Neural progenitor cell (in vitro differentiated cells): ENCODE measurements at regions not wholly inside any gene's neighbourhood (a gene's known extent, or its start where the extent isn't known, plus 50 kb on each side); places are given as distances from the start of the nearest gene placed in this dataset.

Source experiments
- DNase-seq: peaks from one replicate; pipeline ENCODE4 v3.0.0-alpha.2; 2016; ENCODE audit warnings: low spot score
- H2AFZ ChIP-seq: fragments of 200-600 bp; sonication (generic); replicated peaks from 2 replicates; pipeline ENCODE4 v1.6.1; 2016; ENCODE audit warnings: antibody characterized with exemption
- H3F3A ChIP-seq: fragments of 200-600 bp; sonication (generic); 2 replicates; pipeline ENCODE4 v1.6.1; 2016; ENCODE audit warnings: antibody characterized with exemption, low read depth
- H3K27ac ChIP-seq: fragments of 200-600 bp; sonication (generic); 2 replicates; pipeline ENCODE4 v1.5.1; 2016; ENCODE audit warnings: mild to moderate bottlenecking
- H3K27me3 ChIP-seq: fragments of 200-600 bp; sonication (generic); 2 replicates; pipeline ENCODE4 v1.6.1; 2016; ENCODE audit warnings: mild to moderate bottlenecking, moderate library complexity
- H3K36me3 ChIP-seq: fragments of 200-600 bp; sonication (generic); 2 replicates; pipeline ENCODE4 v1.5.1; 2016
- H3K4me1 ChIP-seq: fragments of 200-600 bp; sonication (generic); 2 replicates; pipeline ENCODE4 v1.6.1; 2016; ENCODE audit warnings: mixed run types
- H3K4me2 ChIP-seq: fragments of 200-600 bp; sonication (generic); 2 replicates; pipeline ENCODE4 v1.6.1; 2016
- H3K4me3 ChIP-seq: fragments of 200-600 bp; sonication (generic); 2 replicates; pipeline ENCODE4 v1.5.1; 2016
- H3K79me2 ChIP-seq: fragments of 200-600 bp; sonication (generic); 2 replicates; pipeline ENCODE4 v1.6.1; 2016; ENCODE audit warnings: low read depth
- H3K9ac ChIP-seq: fragments of 200-600 bp; sonication (generic); 2 replicates; pipeline ENCODE4 v1.6.1; 2016
- H3K9me3 ChIP-seq: fragments of 200-600 bp; sonication (generic); 2 replicates; pipeline ENCODE4 v1.5.1; 2016; ENCODE audit warnings: low read depth
- H4K20me1 ChIP-seq: fragments of 200-600 bp; sonication (generic); 2 replicates; pipeline ENCODE4 v1.6.1; 2016; ENCODE audit warnings: low read depth
- H3K27ac Mint-ChIP-seq: 3 replicates; pipeline ENCODE4 v1.8.0; 2021; ENCODE audit warnings: mixed read lengths
- H3K27me3 Mint-ChIP-seq: 2 replicates; pipeline ENCODE4 v1.8.0; 2022; ENCODE audit warnings: low read depth, mild to moderate bottlenecking, inconsistent platforms, moderate library complexity, mixed read lengths; ENCODE audit not compliant: insufficient read depth
- H3K36me3 Mint-ChIP-seq: 3 replicates; pipeline ENCODE4 v1.8.0; 2021; ENCODE audit warnings: mixed read lengths
- H3K4me1 Mint-ChIP-seq: 3 replicates; pipeline ENCODE4 v1.8.0; 2021; ENCODE audit warnings: mixed read lengths
- H3K4me3 Mint-ChIP-seq: 3 replicates; pipeline ENCODE4 v1.8.0; 2021; ENCODE audit warnings: mild to moderate bottlenecking, moderate library complexity, mixed read lengths
- H3K9me3 Mint-ChIP-seq: 3 replicates; pipeline ENCODE4 v1.8.0; 2020; ENCODE audit warnings: mixed read lengths
- CTCF ChIP-seq: fragments of 200-600 bp; sonication (generic); IDR thresholded peaks from 2 replicates; pipeline ENCODE4 v1.5.1; 2017; ENCODE audit warnings: antibody characterized with exemption, mild to moderate bottlenecking
- EZH2 ChIP-seq: fragments of 200-600 bp; sonication (generic); IDR thresholded peaks from 2 replicates; pipeline ENCODE4 v1.6.1; 2017; ENCODE audit warnings: antibody characterized with exemption, mild to moderate bottlenecking, moderate library complexity
- EZH2phosphoT487 ChIP-seq: fragments of 200-600 bp; sonication (generic); IDR thresholded peaks from 2 replicates; pipeline ENCODE4 v1.6.1; 2017; ENCODE audit warnings: antibody characterized with exemption

GRCh38 chr15:96521386-96521785 is 190.9 kb downstream of the NR2F2 start:
- H3K4me3 Mint-ChIP-seq = no peak overlapping the region
- no peak overlapping the region for H2AFZ ChIP-seq
- no peaks in the 10 kb centered on the region for H3K4me1 Mint-ChIP-seq
- H3K36me3 ChIP-seq = no peaks in the 10 kb centered on the region
- DNase-seq = no peak
- H3K27ac ChIP-seq = no peak overlapping the region
- TF ChIP-seq EZH2phosphoT487 (no peak), EZH2 (no peak), CTCF (no peak)
- H3K27me3 ChIP-seq = no peaks in the 10 kb centered on the region
- no peaks in the 10 kb centered on the region for H3K4me1 ChIP-seq
- H3K4me2 ChIP-seq = no peak overlapping the region
- H3K36me3 Mint-ChIP-seq = no peaks in the 10 kb centered on the region
- H3K9me3 ChIP-seq = no peaks in the 10 kb centered on the region
- no peaks in the 10 kb centered on the region for H3K79me2 ChIP-seq
- no peaks in the 10 kb centered on the region for H3K27me3 Mint-ChIP-seq
- no peak overlapping the region for H3K9ac ChIP-seq
- peaks cover 26% of the 10 kb centered on the region for H3K9me3 Mint-ChIP-seq
- no peaks in the 10 kb centered on the region for H3F3A ChIP-seq
- no peak overlapping the region for H3K4me3 ChIP-seq
- H4K20me1 ChIP-seq = no peaks in the 10 kb centered on the region
- no peak overlapping the region for H3K27ac Mint-ChIP-seq

- no peak overlapping the region for H3K4me3 ChIP-seq
- TF ChIP-seq EZH2phosphoT487 (no peak), CTCF (no peak), EZH2 (no peak)
- H3K4me2 ChIP-seq = no peak overlapping the region
- no peak for DNase-seq
- Mint-ChIP-seq H3K4me1 (no peaks in the 10 kb centered on the region), H3K27ac (no peak overlapping the region), H3K36me3 (no peaks in the 10 kb centered on the region), H3K9me3 (peaks cover 22% of the 10 kb centered on the region), H3K27me3 (no peaks in the 10 kb centered on the region), H3K4me3 (no peak overlapping the region)
- H3K36me3 ChIP-seq = no peaks in the 10 kb centered on the region
- H3K4me1 ChIP-seq = peaks cover 7% of the 10 kb centered on the region
- H3F3A ChIP-seq = no peaks in the 10 kb centered on the region
- H3K27me3 ChIP-seq = no peaks in the 10 kb centered on the region
- H3K27ac ChIP-seq = no peak overlapping the region
- H4K20me1 ChIP-seq = no peaks in the 10 kb centered on the region
- no peaks in the 10 kb centered on the region for H3K9me3 ChIP-seq
- H3K9ac ChIP-seq = no peak overlapping the region
- no peaks in the 10 kb centered on the region for H3K79me2 ChIP-seq
- no peak overlapping the region for H2AFZ ChIP-seq
Measured at GRCh38 chr15:96524676-96525417, 194.3 kb downstream of the NR2F2 start.

GRCh38 chr15:96535148-96535547 is 204.6 kb downstream of the NR2F2 start:
- Histone ChIP-seq H4K20me1 (no peaks in the 10 kb centered on the region), H3K9me3 (no peaks in the 10 kb centered on the region), H3K4me1 (peaks cover 94% of the 10 kb centered on the region), H3K27me3 (no peaks in the 10 kb centered on the region), H3K4me2 (peak overlapping the region; percentile 63), H3K9ac (no peak overlapping the region), H3K79me2 (no peaks in the 10 kb centered on the region), H2AFZ (no peak overlapping the region), H3K36me3 (no peaks in the 10 kb centered on the region), H3K27ac (peak overlapping the region; percentile 1), H3F3A (peaks cover 60% of the 10 kb centered on the region), H3K4me3 (no peak overlapping the region)
- Mint-ChIP-seq H3K36me3 (no peaks in the 10 kb centered on the region), H3K27ac (no peak overlapping the region), H3K27me3 (peaks cover 3% of the 10 kb centered on the region), H3K4me3 (no peak overlapping the region), H3K9me3 (no peaks in the 10 kb centered on the region), H3K4me1 (peaks cover 70% of the 10 kb centered on the region)
- DNase-seq = peak; percentile 47
- TF ChIP-seq CTCF = no peak
- TF ChIP-seq EZH2 = no peak
- TF ChIP-seq EZH2phosphoT487 = no peak
